ENCODE measurements at regions not wholly inside any gene's neighbourhood (a gene's known extent, or its start where the extent isn't known, plus 50 kb on each side); places are given as distances from the start of the nearest gene placed in this dataset.

DNA sequence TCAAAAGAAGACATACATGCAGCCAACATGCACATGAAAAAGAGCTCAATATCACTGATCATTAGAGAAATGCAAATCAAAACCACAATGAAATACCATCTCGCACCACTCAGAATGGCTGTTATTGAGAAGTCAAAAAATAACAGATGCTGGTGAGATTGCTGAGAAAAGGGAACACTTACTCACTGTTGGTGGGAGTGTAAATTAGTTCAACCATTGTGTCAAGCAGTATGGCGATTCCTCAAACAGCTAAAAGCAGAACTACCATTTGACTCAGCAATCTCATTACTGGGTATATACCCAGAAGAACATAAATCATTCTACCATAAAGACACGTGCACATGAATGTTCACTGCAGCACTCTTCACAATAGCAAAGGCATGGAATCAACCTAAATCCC lies 95.5 kb upstream of the XIRP2 start:
- Histone ChIP-seq H3K9me2 (ENCODE audit: insufficient read depth) (no peaks in the 10 kb centered on the region), H3K27me3 (ENCODE audit: insufficient read depth, low read length) (no peaks in the 10 kb centered on the region), H3K4me3 (replicated peaks in 1 of 2; ENCODE audit: low read depth in 1 of 2, low read length in 2 of 2) (no peak overlapping the region), H4K20me1 (ENCODE audit: insufficient read depth) (no peaks in the 10 kb centered on the region), H3K9me3 (ENCODE audit: control insufficient read depth in 1 of 2, insufficient read depth in 1 of 2, low read depth in 1 of 2, low read length in 2 of 2) (peaks cover 3 to 5% of the 10 kb centered on the region in 2 experiments; a peak in 2 of 4 replicates), H3K27ac (ENCODE audit: low read depth, low read length) (no peak overlapping the region), H3K4me2 (ENCODE audit: low read length) (no peak overlapping the region), H2AFZ (ENCODE audit: low read depth, low read length, poor library complexity, severe bottlenecking) (no peak overlapping the region), H3K4me1 (ENCODE audit: control insufficient read depth in 1 of 2, insufficient read depth in 2 of 2, low read length in 2 of 2) (no peaks in the 10 kb centered on the region), H3K36me3 (ENCODE audit: control insufficient read depth in 1 of 2, insufficient read depth in 2 of 2, low read length in 2 of 2) (no peaks in the 10 kb centered on the region), H3K79me2 (ENCODE audit: insufficient read depth, low read length) (no peaks in the 10 kb centered on the region), H3K9ac (ENCODE audit: low read length) (no peak overlapping the region)
- ATAC-seq (no peak), DNase-seq (ENCODE audit: low read depth, low spot score) (no peak)
- RAD21 ChIA-PET (ENCODE audit: low non-redundant PET in 1 of 2, low total read pairs in 2 of 2, uncharacterized antibody in 2 of 2, unreplicated experiment in 2 of 2): no interaction called here
- POLR2A ChIA-PET: no interaction called here
- BruUV-seq (replicated peaks): no TSS peak
- intact Hi-C loops (cut with micrococcal nuclease): no loop called here
- CTCF ChIA-PET: no interaction called here
- TF ChIP-seq TCF7L2 (IDR thresholded peaks at IDR 0.05; ENCODE audit: borderline replicate concordance, extremely low read depth, insufficient read depth, insufficient read length) (no peak), POLR2AphosphoS5 (IDR thresholded peaks at IDR 0.05; ENCODE audit: low read depth, low read length) (no peak), SRF (IDR thresholded peaks at IDR 0.05; ENCODE audit: low read depth) (no peak), ELF1 (IDR thresholded peaks at IDR 0.05; ENCODE audit: borderline replicate concordance, low read depth) (no peak), SIN3A (IDR thresholded peaks at IDR 0.05; ENCODE audit: low read depth) (no peak), POLR2A (IDR thresholded peaks at IDR 0.05; ENCODE audit: borderline replicate concordance, extremely low read depth, insufficient read depth, insufficient read length) (no peak), YY1 (IDR thresholded peaks at IDR 0.05; ENCODE audit: extremely low read depth, insufficient replicate concordance, low read depth, low read length) (no peak), RAD21 (IDR thresholded peaks at IDR 0.05; ENCODE audit: low read depth) (no peak), ZFX (IDR thresholded peaks at IDR 0.05) (no peak), EZH2 (IDR thresholded peaks at IDR 0.05) (no peak), CBX3 (IDR thresholded peaks at IDR 0.05; ENCODE audit: low read depth) (no peak), CEBPB (IDR thresholded peaks at IDR 0.05; ENCODE audit: low read depth) (no peak), EZH2phosphoT487 (IDR thresholded peaks at IDR 0.05; ENCODE audit: borderline replicate concordance) (no peak)
- TF ChIP-seq, protein P1, sequence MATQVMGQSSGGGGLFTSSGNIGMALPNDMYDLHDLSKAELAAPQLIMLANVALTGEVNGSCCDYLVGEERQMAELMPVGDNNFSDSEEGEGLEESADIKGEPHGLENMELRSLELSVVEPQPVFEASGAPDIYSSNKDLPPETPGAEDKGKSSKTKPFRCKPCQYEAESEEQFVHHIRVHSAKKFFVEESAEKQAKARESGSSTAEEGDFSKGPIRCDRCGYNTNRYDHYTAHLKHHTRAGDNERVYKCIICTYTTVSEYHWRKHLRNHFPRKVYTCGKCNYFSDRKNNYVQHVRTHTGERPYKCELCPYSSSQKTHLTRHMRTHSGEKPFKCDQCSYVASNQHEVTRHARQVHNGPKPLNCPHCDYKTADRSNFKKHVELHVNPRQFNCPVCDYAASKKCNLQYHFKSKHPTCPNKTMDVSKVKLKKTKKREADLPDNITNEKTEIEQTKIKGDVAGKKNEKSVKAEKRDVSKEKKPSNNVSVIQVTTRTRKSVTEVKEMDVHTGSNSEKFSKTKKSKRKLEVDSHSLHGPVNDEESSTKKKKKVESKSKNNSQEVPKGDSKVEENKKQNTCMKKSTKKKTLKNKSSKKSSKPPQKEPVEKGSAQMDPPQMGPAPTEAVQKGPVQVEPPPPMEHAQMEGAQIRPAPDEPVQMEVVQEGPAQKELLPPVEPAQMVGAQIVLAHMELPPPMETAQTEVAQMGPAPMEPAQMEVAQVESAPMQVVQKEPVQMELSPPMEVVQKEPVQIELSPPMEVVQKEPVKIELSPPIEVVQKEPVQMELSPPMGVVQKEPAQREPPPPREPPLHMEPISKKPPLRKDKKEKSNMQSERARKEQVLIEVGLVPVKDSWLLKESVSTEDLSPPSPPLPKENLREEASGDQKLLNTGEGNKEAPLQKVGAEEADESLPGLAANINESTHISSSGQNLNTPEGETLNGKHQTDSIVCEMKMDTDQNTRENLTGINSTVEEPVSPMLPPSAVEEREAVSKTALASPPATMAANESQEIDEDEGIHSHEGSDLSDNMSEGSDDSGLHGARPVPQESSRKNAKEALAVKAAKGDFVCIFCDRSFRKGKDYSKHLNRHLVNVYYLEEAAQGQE (IDR thresholded peaks at IDR 0.05; ENCODE audit: low read depth): no peak
- TF ChIP-seq, protein P2, sequence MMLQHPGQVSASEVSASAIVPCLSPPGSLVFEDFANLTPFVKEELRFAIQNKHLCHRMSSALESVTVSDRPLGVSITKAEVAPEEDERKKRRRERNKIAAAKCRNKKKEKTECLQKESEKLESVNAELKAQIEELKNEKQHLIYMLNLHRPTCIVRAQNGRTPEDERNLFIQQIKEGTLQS (IDR thresholded peaks at IDR 0.05): no peak
